ENCODE measurements at regions not wholly inside any gene's neighbourhood (a gene's known extent, or its start where the extent isn't known, plus 50 kb on each side); places are given as distances from the start of the nearest gene placed in this dataset.

DNA sequence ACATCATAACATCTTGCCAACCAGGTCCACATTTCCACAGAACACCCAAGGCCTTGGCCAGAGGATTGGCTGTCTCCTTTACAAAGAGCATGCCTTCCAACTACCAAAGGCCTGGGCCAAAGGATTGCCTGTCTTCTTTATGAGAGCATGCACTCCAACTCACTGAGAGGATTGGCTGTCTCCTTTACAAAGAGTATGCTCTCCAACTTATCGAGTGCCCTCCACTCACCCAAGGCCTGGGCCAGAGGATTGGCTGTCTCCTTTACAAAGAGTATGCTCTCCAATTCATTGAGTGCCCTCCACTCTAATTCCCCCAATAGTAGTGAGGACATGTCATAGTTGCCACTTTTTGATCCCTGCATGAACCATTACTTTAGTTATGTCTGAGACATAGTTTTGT, 79.9 kb upstream of the TAS2R1 start:
- TF ChIP-seq EZH2 (IDR thresholded peaks at IDR 0.05; ENCODE audit: borderline replicate concordance) (no peak), EZH2phosphoT487 (IDR thresholded peaks at IDR 0.05; ENCODE audit: low read depth, severe bottlenecking, unreplicated experiment) (no peak)
- TF ChIP-seq, protein P1, sequence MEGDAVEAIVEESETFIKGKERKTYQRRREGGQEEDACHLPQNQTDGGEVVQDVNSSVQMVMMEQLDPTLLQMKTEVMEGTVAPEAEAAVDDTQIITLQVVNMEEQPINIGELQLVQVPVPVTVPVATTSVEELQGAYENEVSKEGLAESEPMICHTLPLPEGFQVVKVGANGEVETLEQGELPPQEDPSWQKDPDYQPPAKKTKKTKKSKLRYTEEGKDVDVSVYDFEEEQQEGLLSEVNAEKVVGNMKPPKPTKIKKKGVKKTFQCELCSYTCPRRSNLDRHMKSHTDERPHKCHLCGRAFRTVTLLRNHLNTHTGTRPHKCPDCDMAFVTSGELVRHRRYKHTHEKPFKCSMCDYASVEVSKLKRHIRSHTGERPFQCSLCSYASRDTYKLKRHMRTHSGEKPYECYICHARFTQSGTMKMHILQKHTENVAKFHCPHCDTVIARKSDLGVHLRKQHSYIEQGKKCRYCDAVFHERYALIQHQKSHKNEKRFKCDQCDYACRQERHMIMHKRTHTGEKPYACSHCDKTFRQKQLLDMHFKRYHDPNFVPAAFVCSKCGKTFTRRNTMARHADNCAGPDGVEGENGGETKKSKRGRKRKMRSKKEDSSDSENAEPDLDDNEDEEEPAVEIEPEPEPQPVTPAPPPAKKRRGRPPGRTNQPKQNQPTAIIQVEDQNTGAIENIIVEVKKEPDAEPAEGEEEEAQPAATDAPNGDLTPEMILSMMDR (IDR thresholded peaks at IDR 0.05; ENCODE audit: poor library complexity), result no peak

Measured in hepatocyte (in vitro differentiated cells).